ENCODE measurements at regions not wholly inside any gene's neighbourhood (a gene's known extent, or its start where the extent isn't known, plus 50 kb on each side); places are given as distances from the start of the nearest gene placed in this dataset.

GRCh38 chr12:115267891-115268290, 583.9 kb upstream of the TBX3 start:
- TF ChIP-seq, protein P1, sequence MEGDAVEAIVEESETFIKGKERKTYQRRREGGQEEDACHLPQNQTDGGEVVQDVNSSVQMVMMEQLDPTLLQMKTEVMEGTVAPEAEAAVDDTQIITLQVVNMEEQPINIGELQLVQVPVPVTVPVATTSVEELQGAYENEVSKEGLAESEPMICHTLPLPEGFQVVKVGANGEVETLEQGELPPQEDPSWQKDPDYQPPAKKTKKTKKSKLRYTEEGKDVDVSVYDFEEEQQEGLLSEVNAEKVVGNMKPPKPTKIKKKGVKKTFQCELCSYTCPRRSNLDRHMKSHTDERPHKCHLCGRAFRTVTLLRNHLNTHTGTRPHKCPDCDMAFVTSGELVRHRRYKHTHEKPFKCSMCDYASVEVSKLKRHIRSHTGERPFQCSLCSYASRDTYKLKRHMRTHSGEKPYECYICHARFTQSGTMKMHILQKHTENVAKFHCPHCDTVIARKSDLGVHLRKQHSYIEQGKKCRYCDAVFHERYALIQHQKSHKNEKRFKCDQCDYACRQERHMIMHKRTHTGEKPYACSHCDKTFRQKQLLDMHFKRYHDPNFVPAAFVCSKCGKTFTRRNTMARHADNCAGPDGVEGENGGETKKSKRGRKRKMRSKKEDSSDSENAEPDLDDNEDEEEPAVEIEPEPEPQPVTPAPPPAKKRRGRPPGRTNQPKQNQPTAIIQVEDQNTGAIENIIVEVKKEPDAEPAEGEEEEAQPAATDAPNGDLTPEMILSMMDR (conservative IDR thresholded peaks at IDR 0.05; ENCODE audit: low read length) = no peak
- TF ChIP-seq EZH2phosphoT487 (IDR thresholded peaks at IDR 0.05; ENCODE audit: borderline replicate concordance) = no peak

All from Loucy (cell line).